ENCODE measurements at regions not wholly inside any gene's neighbourhood (a gene's known extent, or its start where the extent isn't known, plus 50 kb on each side); places are given as distances from the start of the nearest gene placed in this dataset.

- TF ChIP-seq CTCF (IDR thresholded peaks at IDR 0.05 in 8 of 11, conservative IDR thresholded peaks at IDR 0.05 in 3 of 11) (no peak), POLR2A (IDR thresholded peaks at IDR 0.05) (no peak)
Measured at GRCh38 chr10:4241724-4242345, 456.8 kb upstream of the KLF6 start.
